GM12878 (cell line): ENCODE measurements at regions not wholly inside any gene's neighbourhood (a gene's known extent, or its start where the extent isn't known, plus 50 kb on each side); places are given as distances from the start of the nearest gene placed in this dataset.

ENCODE experiments used
- ATAC-seq: fragments of 200-7000 bp; cut with Tn5 transposase; 3 replicates; pipeline ENCODE4 v1.9.1; 2020; ENCODE audit warnings: mild to moderate bottlenecking, moderate library complexity
- BruUV-seq: library from RNA; stranded (reverse); fragments of 400-500 nt; replicated peaks from 2 replicates; lab custom pipeline; 2021; lab: Mats Ljungman, UMichigan
- CTCF ChIA-PET: fragments of 300-600 bp; sonication (Branson Sonifier 250); formaldehyde crosslinking; extraction: SDS; loops from one replicate; lab custom pipeline; 2021; ENCODE audit warnings: inconsistent platforms; lab: Yijun Ruan, JAX
- POLR2A ChIA-PET: fragments of 350-600 bp; formaldehyde crosslinking; extraction: SDS; loops from one replicate; lab custom pipeline; 2021; ENCODE audit warnings: inconsistent platforms; lab: Charles Lee
- RAD21 ChIA-PET: fragments of 300-600 bp; sonication (Branson Sonifier 250); formaldehyde crosslinking; loops from one replicate; lab custom pipeline; 2023; ENCODE audit warnings: antibody characterized with exemption; ENCODE audit not compliant: unreplicated experiment; lab: Charles Lee
- SMC1A ChIA-PET: fragments of 300-600 bp; sonication (Branson Sonifier 250); formaldehyde crosslinking; loops from one replicate; lab custom pipeline; 2023; ENCODE audit not compliant: unreplicated experiment, uncharacterized antibody; lab: Charles Lee
- DNase-seq: peaks from one replicate; pipeline ENCODE4 v3.0.0-alpha.2; 2011; ENCODE audit warnings: low read depth, low spot score
- FAIRE-seq: peaks from 3 replicates; lab custom pipeline; 2011; peaks lifted over from hg19 to GRCh38; lab: Jason Lieb, UNC
- H2AFZ ChIP-seq: 2 replicates; pipeline ENCODE4 v1.6.0; 2011; ENCODE audit warnings: low read depth, low read length, control low read depth; ENCODE audit not compliant: control insufficient read depth
- H3K27ac ChIP-seq: 2 replicates; pipeline ENCODE4 v1.5.1; 2011; ENCODE audit warnings: control low read depth; ENCODE audit not compliant: control insufficient read depth, insufficient read depth
- H3K27me3 ChIP-seq, 2 experiments: replicated peaks in 1 of 2; 2 replicates each; pipeline versions ENCODE4 v1.6.0 to v1.6.1; 2011; ENCODE audit warnings: low read length in 1 of 2; ENCODE audit not compliant: control insufficient read depth in 2 of 2, insufficient read depth in 2 of 2
- H3K36me3 ChIP-seq, 2 experiments: 2 replicates each; pipeline ENCODE4 v1.5.1; 2011; ENCODE audit warnings: low read length in 1 of 2; ENCODE audit not compliant: control insufficient read depth in 2 of 2, insufficient read depth in 2 of 2
- H3K4me1 ChIP-seq: 2 replicates; pipeline ENCODE4 v1.6.1; 2011; ENCODE audit warnings: mild to moderate bottlenecking, low read length, moderate library complexity, mixed read lengths; ENCODE audit not compliant: control insufficient read depth, insufficient read depth
- H3K4me2 ChIP-seq: 2 replicates; pipeline ENCODE4 v1.6.0; 2011; ENCODE audit warnings: control low read depth; ENCODE audit not compliant: control insufficient read depth, insufficient read depth
- H3K4me3 ChIP-seq: fragments of 200-600 bp; sonication (generic); 2 replicates; pipeline ENCODE4 v1.5.1; 2016
- H3K79me2 ChIP-seq: 2 replicates; pipeline ENCODE4 v1.6.0; 2011; ENCODE audit warnings: low read length; ENCODE audit not compliant: control insufficient read depth, insufficient read depth
- H3K9ac ChIP-seq: 2 replicates; pipeline ENCODE4 v1.8.0; 2011; ENCODE audit warnings: low read length, control low read depth, mixed read lengths; ENCODE audit not compliant: control insufficient read depth, insufficient read depth
- H3K9me3 ChIP-seq: replicated peaks from 3 replicates; pipeline ENCODE4 v1.5.1; 2011; ENCODE audit warnings: mild to moderate bottlenecking, low read length; ENCODE audit not compliant: control insufficient read depth, insufficient read depth
- H4K20me1 ChIP-seq: 2 replicates; pipeline ENCODE4 v1.6.0; 2011; ENCODE audit not compliant: control insufficient read depth, insufficient read depth
- CBFB ChIP-seq: IDR thresholded peaks from 2 replicates; pipeline ENCODE4 v1.6.1; 2016; ENCODE audit warnings: antibody characterized with exemption, low read depth
- CEBPB ChIP-seq, 2 experiments: fragments of 150-350 bp in 1 of 2; IDR thresholded peaks; 2 replicates each; pipeline ENCODE4 v1.6.1; 2012 to 2014; ENCODE audit warnings: low read depth in 2 of 2, low read length in 2 of 2, borderline replicate concordance in 1 of 2, inconsistent platforms in 1 of 2
- CHD1 ChIP-seq: IDR thresholded peaks from 2 replicates; pipeline ENCODE4 v1.6.1; 2012; ENCODE audit warnings: low read depth, low read length, improper control_type of control experiment
- JUND ChIP-seq: IDR thresholded peaks from 2 replicates; pipeline ENCODE4 v1.6.1; 2012; ENCODE audit warnings: low read depth, mild to moderate bottlenecking, low read length, improper control_type of control experiment, moderate library complexity
- MYC ChIP-seq: IDR thresholded peaks from 2 replicates; pipeline ENCODE4 v1.6.1; 2011; ENCODE audit warnings: mild to moderate bottlenecking, low read length, moderate library complexity, inconsistent platforms; ENCODE audit not compliant: insufficient read depth, insufficient replicate concordance, insufficient read length, severe bottlenecking
- WGBS: methylation state at CpG from one replicate; pipeline ENCODE4 v1.1.6; 2016; ENCODE audit warnings: low lambda C conversion rate; ENCODE audit not compliant: insufficient replicate concordance, insufficient coverage; ENCODE audit errors: missing lambda C conversion rate; 5-methylcytosine and 5-hydroxymethylcytosine counted together
- in situ Hi-C: fragments of 300-500 bp; cut with MboI; formaldehyde crosslinking; loops from 9 replicates; pipeline ENCODE4 v1.14.3; 2018; ENCODE audit warnings: mixed read lengths
- intact Hi-C: fragments of 100-400 bp; cut with micrococcal nuclease; formaldehyde crosslinking; loops from one replicate; pipeline ENCODE4 v1.14.2; 2022; ENCODE audit not compliant: unreplicated experiment

- DNase-seq: no peak
- ATAC-seq: no peak
- in situ Hi-C loops (no loop called here), intact Hi-C loops (no loop called here)
- Histone ChIP-seq H3K27me3 (no peaks in the 10 kb centered on the region), H3K36me3 (no peaks in the 10 kb centered on the region), H3K9me3 (no peaks in the 10 kb centered on the region; the same call in 2 of the 3 replicates), H3K79me2 (no peaks in the 10 kb centered on the region), H4K20me1 (no peaks in the 10 kb centered on the region), H3K9ac (no peak overlapping the region), H2AFZ (no peak overlapping the region), H3K4me1 (no peaks in the 10 kb centered on the region), H3K4me3 (no peak overlapping the region), H3K27ac (no peak overlapping the region), H3K4me2 (no peak overlapping the region)
- SMC1A ChIA-PET: interaction anchor here (1.1 to 4.5 kb wide), 2 partner anchors 133 to 183 kb away, joined by 3 to 28 read pairs; no protein-coding TSS in a partner anchor
- CTCF ChIA-PET: interaction anchor here (1.7 to 4.7 kb wide), 3 partner anchors 57 to 165 kb away, joined by 3 to 48 read pairs (median 6); no protein-coding TSS in a partner anchor
- 96% methylated on average over 4 of the region's 4 CpGs for WGBS
- TF ChIP-seq CHD1 (no peak), CBFB (no peak), JUND (no peak), CEBPB (IDR thresholded peaks at IDR 0.05; ENCODE audit: borderline replicate concordance in 1 of 2, low read depth in 2 of 2, low read length in 2 of 2) (no peak), MYC (no peak)
- POLR2A ChIA-PET: no interaction called here
- RAD21 ChIA-PET: interaction anchor here (3.4 kb wide), 1 partner anchor 132 kb away, joined by 27 read pairs; no protein-coding TSS in a partner anchor
- no TSS peak for BruUV-seq
- no peak for FAIRE-seq
Observed at GRCh38 chr6:144646093-144647056, 361.2 kb downstream of the UTRN start.
